ENCODE measurements at regions not wholly inside any gene's neighbourhood (a gene's known extent, or its start where the extent isn't known, plus 50 kb on each side); places are given as distances from the start of the nearest gene placed in this dataset.

DNA sequence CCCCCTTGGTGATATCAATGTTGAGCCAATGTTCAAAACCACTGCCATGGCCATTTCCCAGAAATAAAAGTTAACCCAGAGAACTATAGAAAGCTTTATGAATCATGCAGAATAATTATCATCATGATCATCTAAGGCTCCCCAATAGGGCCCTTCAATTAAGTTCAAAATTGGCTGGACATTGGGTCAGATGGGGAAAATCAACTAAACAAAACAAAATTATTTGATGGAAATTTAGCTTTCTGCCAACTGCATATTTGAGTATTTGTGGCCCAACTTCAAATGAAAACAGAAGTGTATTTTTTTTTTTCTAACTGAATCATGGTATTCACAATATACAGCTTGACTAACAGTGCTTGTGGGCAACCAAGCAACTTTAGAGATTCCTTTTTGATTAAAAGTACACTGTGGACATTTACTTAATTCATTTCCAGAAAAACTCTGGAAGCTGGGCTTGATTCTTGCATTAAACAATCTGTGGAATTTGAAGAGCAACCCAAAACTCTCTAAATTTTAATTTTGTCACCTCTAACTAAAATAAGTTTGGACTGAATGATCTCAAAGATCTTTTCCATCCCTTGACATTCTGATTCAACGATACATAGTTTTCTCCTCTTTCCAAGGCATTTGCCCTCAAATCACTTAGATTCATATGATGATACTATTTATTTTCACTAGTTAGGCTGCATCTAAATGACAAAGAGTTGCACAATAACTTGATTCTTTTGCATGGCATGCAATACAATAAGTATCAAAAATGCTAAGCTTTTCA is 203.2 kb downstream of the AHR start:
- Mint-ChIP-seq H3K4me1 (no peaks in the 10 kb centered on the region), H3K36me3 (no peaks in the 10 kb centered on the region), H3K9me3 (peaks cover 0 to 3% (median 0%) of the 10 kb centered on the region in 7 donors), H3K4me3 (no peak overlapping the region), H3K27me3 (ENCODE audit: low read depth in 3 of 3) (no peaks in the 10 kb centered on the region), H3K27ac (no peak overlapping the region)
- Histone ChIP-seq H3K27ac (ENCODE audit: low read depth in 1 of 2, low read length in 2 of 2) (no peak overlapping the region), H4K20me1 (ENCODE audit: insufficient read depth, low read length) (no peaks in the 10 kb centered on the region), H2AFZ (ENCODE audit: insufficient read depth, low read depth, low read length, poor library complexity, severe bottlenecking) (no peak overlapping the region), H3K9me3 (replicated peaks in 1 of 2; ENCODE audit: control insufficient read depth in 1 of 2, insufficient read depth in 1 of 2, low read length in 2 of 2) (no peaks in the 10 kb centered on the region), H3K36me3 (replicated peaks in 1 of 2; ENCODE audit: control insufficient read depth in 1 of 2, insufficient read depth in 2 of 2, low read length in 2 of 2) (no peaks in the 10 kb centered on the region), H3K4me1 (ENCODE audit: control insufficient read depth in 1 of 2, insufficient read depth in 2 of 2, low read length in 2 of 2) (no peaks in the 10 kb centered on the region), H3K9ac (ENCODE audit: insufficient read depth, low read length, poor library complexity, severe bottlenecking) (no peak overlapping the region), H3K4me3 (replicated peaks in 1 of 3; ENCODE audit: low read depth in 2 of 3, low read length in 3 of 3) (no peak overlapping the region), H3K27me3 (ENCODE audit: control insufficient read depth in 2 of 2, insufficient read depth in 2 of 2, low read length in 2 of 2) (no peaks in the 10 kb centered on the region), H3K4me2 (replicated peaks; ENCODE audit: extremely low read depth, low read length, poor library complexity, severe bottlenecking) (no peak overlapping the region), H3K79me2 (ENCODE audit: insufficient read depth, low read length) (no peaks in the 10 kb centered on the region)
- intact Hi-C loops (cut with micrococcal nuclease), result no loop called here
- WGBS (ENCODE audit: insufficient coverage), result no CpG with 5 or more reads among the region's 1 CpG
- TF ChIP-seq, protein P1, sequence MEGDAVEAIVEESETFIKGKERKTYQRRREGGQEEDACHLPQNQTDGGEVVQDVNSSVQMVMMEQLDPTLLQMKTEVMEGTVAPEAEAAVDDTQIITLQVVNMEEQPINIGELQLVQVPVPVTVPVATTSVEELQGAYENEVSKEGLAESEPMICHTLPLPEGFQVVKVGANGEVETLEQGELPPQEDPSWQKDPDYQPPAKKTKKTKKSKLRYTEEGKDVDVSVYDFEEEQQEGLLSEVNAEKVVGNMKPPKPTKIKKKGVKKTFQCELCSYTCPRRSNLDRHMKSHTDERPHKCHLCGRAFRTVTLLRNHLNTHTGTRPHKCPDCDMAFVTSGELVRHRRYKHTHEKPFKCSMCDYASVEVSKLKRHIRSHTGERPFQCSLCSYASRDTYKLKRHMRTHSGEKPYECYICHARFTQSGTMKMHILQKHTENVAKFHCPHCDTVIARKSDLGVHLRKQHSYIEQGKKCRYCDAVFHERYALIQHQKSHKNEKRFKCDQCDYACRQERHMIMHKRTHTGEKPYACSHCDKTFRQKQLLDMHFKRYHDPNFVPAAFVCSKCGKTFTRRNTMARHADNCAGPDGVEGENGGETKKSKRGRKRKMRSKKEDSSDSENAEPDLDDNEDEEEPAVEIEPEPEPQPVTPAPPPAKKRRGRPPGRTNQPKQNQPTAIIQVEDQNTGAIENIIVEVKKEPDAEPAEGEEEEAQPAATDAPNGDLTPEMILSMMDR (IDR thresholded peaks at IDR 0.05), result no peak
- DNase-seq, result no peak

DNA sequence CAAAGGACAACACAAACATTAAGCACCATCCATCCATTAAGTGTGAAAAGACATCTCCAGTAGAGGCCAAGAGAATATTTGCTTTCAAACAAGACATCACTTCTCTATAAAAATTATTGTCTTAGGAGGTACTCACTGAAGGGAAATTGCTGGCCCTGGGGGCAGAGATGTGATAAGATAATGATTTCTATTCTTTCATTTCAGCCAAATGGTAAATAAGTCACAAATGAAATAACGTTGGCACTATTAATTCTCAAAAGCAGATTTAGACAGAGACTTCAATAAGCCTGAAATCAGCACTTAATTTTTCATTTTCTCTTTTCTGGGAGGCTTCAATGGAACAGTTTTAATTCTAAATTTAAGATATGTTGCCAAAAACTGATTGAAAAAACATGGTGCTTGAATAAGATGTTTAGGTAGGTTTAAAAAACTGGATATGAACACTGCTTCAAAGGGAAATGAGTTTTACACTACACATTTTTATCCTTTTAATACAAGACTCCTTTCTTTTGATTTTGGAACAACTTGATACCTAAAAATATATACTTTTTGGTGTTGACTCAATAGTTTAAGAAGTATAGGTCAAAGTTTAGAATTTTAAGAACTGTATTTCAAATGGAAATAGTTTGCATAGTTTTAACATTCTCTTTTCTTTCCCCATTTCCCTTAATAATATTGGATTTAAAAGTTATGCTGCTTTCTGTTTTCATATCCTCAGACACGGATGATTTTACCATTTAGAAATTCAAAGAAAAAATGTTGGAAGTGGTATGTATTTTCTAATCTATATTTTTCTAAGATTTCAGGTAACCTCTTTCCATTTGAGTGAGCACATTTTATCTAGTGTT is 204.0 kb downstream of the AHR start:
- H3K4me1 ChIP-seq (ENCODE audit: control insufficient read depth in 1 of 2, insufficient read depth in 2 of 2, low read length in 2 of 2), result no peaks in the 10 kb centered on the region
- no peaks in the 10 kb centered on the region for H3K9me3 ChIP-seq (replicated peaks in 1 of 2; ENCODE audit: control insufficient read depth in 1 of 2, insufficient read depth in 1 of 2, low read length in 2 of 2)
- H3K36me3 Mint-ChIP-seq, result no peaks in the 10 kb centered on the region
- no peak overlapping the region for H3K9ac ChIP-seq (ENCODE audit: insufficient read depth, low read length, poor library complexity, severe bottlenecking)
- H3K27ac Mint-ChIP-seq, result no peak overlapping the region
- no peak overlapping the region for H3K4me3 Mint-ChIP-seq
- H3K79me2 ChIP-seq (ENCODE audit: insufficient read depth, low read length), result no peaks in the 10 kb centered on the region
- no peaks in the 10 kb centered on the region for H3K27me3 ChIP-seq (ENCODE audit: control insufficient read depth in 2 of 2, insufficient read depth in 2 of 2, low read length in 2 of 2)
- intact Hi-C loops (cut with micrococcal nuclease), result no loop called here
- H2AFZ ChIP-seq (ENCODE audit: insufficient read depth, low read depth, low read length, poor library complexity, severe bottlenecking), result no peak overlapping the region
- H3K36me3 ChIP-seq (replicated peaks in 1 of 2; ENCODE audit: control insufficient read depth in 1 of 2, insufficient read depth in 2 of 2, low read length in 2 of 2), result no peaks in the 10 kb centered on the region
- no peaks in the 10 kb centered on the region for H3K4me1 Mint-ChIP-seq
- TF ChIP-seq, protein P1 (IDR thresholded peaks at IDR 0.05), result no peak
- H3K27me3 Mint-ChIP-seq (ENCODE audit: low read depth in 3 of 3), result no peaks in the 10 kb centered on the region
- H4K20me1 ChIP-seq (ENCODE audit: insufficient read depth, low read length), result no peaks in the 10 kb centered on the region
- H3K4me2 ChIP-seq (replicated peaks; ENCODE audit: extremely low read depth, low read length, poor library complexity, severe bottlenecking), result no peak overlapping the region
- no peak overlapping the region for H3K4me3 ChIP-seq (replicated peaks in 1 of 3; ENCODE audit: low read depth in 2 of 3, low read length in 3 of 3)
- WGBS (ENCODE audit: insufficient coverage), result no CpG with 5 or more reads among the region's 2 CpGs
- H3K9me3 Mint-ChIP-seq, result peaks cover 0 to 3% (median 0%) of the 10 kb centered on the region in 7 donors
- DNase-seq, result no peak
- H3K27ac ChIP-seq (ENCODE audit: low read depth in 1 of 2, low read length in 2 of 2), result no peak overlapping the region

Data from CD14-positive monocyte (primary cell).